H9 (cell line): ENCODE measurements at regions not wholly inside any gene's neighbourhood (a gene's known extent, or its start where the extent isn't known, plus 50 kb on each side); places are given as distances from the start of the nearest gene placed in this dataset.

Experiments
- DNase-seq: peaks from one replicate; pipeline ENCODE4 v3.0.0-alpha.2; 2017
- H2AFZ ChIP-seq: one replicate; pipeline ENCODE4 v1.6.1; 2013; ENCODE audit warnings: mild to moderate bottlenecking, low read length, control low read depth, moderate library complexity
- H2AK5ac ChIP-seq: 2 replicates; pipeline ENCODE4 v1.6.1; 2013; ENCODE audit warnings: low read length, control low read depth, mixed read lengths; ENCODE audit not compliant: insufficient read length
- H2BK120ac ChIP-seq: one replicate; pipeline ENCODE4 v1.6.1; 2013; ENCODE audit warnings: low read depth, mild to moderate bottlenecking, low read length, control low read depth, inconsistent platforms; ENCODE audit not compliant: poor library complexity, severe bottlenecking
- H2BK12ac ChIP-seq: 2 replicates; pipeline ENCODE4 v1.6.1; 2013; ENCODE audit warnings: low read length, control low read depth, mixed read lengths, low read depth; ENCODE audit not compliant: insufficient read length
- H2BK15ac ChIP-seq: 2 replicates; pipeline ENCODE4 v1.6.1; 2013; ENCODE audit warnings: low read depth, low read length, control low read depth
- H2BK20ac ChIP-seq: one replicate; pipeline ENCODE4 v1.6.1; 2013; ENCODE audit warnings: low read depth, mild to moderate bottlenecking, low read length, control low read depth, inconsistent platforms; ENCODE audit not compliant: poor library complexity, severe bottlenecking
- H2BK5ac ChIP-seq: 2 replicates; pipeline ENCODE4 v1.6.1; 2013; ENCODE audit warnings: low read length, control low read depth, mixed read lengths; ENCODE audit not compliant: insufficient read length
- H3K14ac ChIP-seq: 2 replicates; pipeline ENCODE4 v1.6.1; 2013; ENCODE audit warnings: low read length, control low read depth; ENCODE audit not compliant: insufficient read depth
- H3K18ac ChIP-seq: 2 replicates; pipeline ENCODE4 v1.6.1; 2013; ENCODE audit warnings: low read depth, mild to moderate bottlenecking, mixed read lengths, low read length, control low read depth; ENCODE audit not compliant: insufficient read length
- H3K23ac ChIP-seq: 2 replicates; pipeline ENCODE4 v1.6.1; 2013; ENCODE audit warnings: low read length, control low read depth, mixed read lengths, low read depth; ENCODE audit not compliant: insufficient read length
- H3K23me2 ChIP-seq: 2 replicates; pipeline ENCODE4 v1.6.1; 2013; ENCODE audit warnings: low read depth, mild to moderate bottlenecking, mixed read lengths, low read length, control low read depth; ENCODE audit not compliant: insufficient read length, poor library complexity, severe bottlenecking
- H3K27ac ChIP-seq: 2 replicates; pipeline ENCODE4 v1.5.1; 2013; ENCODE audit warnings: low read length, control low read depth, mixed read lengths, low read depth; ENCODE audit not compliant: insufficient read length
- H3K27me3 ChIP-seq: 2 replicates; pipeline ENCODE4 v1.6.1; 2013; ENCODE audit warnings: low read length, control low read depth, inconsistent platforms; ENCODE audit not compliant: insufficient read depth
- H3K4ac ChIP-seq: 2 replicates; pipeline ENCODE4 v1.6.1; 2013; ENCODE audit warnings: low read depth, mild to moderate bottlenecking, control low read depth, inconsistent platforms, low read length, moderate library complexity
- H3K4me1 ChIP-seq: 2 replicates; pipeline ENCODE4 v1.6.1; 2013; ENCODE audit warnings: low read length, control low read depth, inconsistent platforms; ENCODE audit not compliant: insufficient read depth
- H3K4me2 ChIP-seq: 2 replicates; pipeline ENCODE4 v1.6.1; 2013; ENCODE audit warnings: low read length, control low read depth, mixed read lengths; ENCODE audit not compliant: insufficient read length, insufficient read depth
- H3K56ac ChIP-seq: 2 replicates; pipeline ENCODE4 v1.6.1; 2013; ENCODE audit warnings: low read depth, mild to moderate bottlenecking, mixed read lengths, low read length, control low read depth; ENCODE audit not compliant: insufficient read length
- H3K79me1 ChIP-seq: 2 replicates; pipeline ENCODE4 v1.6.1; 2013; ENCODE audit warnings: low read depth, mild to moderate bottlenecking, moderate library complexity, low read length, control low read depth, inconsistent platforms; ENCODE audit not compliant: insufficient read depth, poor library complexity, severe bottlenecking
- H3K79me2 ChIP-seq: 2 replicates; pipeline ENCODE4 v1.6.1; 2013; ENCODE audit warnings: low read length, control low read depth, inconsistent platforms; ENCODE audit not compliant: insufficient read depth
- H3K9ac ChIP-seq: 2 replicates; pipeline ENCODE4 v1.6.1; 2013; ENCODE audit warnings: low read length, control low read depth, mixed read lengths; ENCODE audit not compliant: insufficient read length; ENCODE audit errors: extremely low read depth
- H3K9me3 ChIP-seq: one replicate; pipeline ENCODE4 v1.6.1; 2013; ENCODE audit warnings: low read depth, low read length, inconsistent platforms; ENCODE audit not compliant: control insufficient read depth
- H3T11ph ChIP-seq: one replicate; pipeline ENCODE4 v1.6.1; 2013; ENCODE audit warnings: mild to moderate bottlenecking, low read length, control low read depth, inconsistent platforms
- H4K20me1 ChIP-seq: one replicate; pipeline ENCODE4 v1.6.1; 2013; ENCODE audit not compliant: control insufficient read depth, insufficient read length, insufficient read depth
- H4K5ac ChIP-seq: 2 replicates; pipeline ENCODE4 v1.6.1; 2013; ENCODE audit warnings: low read depth, mild to moderate bottlenecking, mixed read lengths, low read length, control low read depth; ENCODE audit not compliant: insufficient read length
- H4K8ac ChIP-seq: replicated peaks from 2 replicates; pipeline ENCODE4 v1.6.1; 2013; ENCODE audit warnings: low read length, control low read depth, mixed read lengths, low read depth; ENCODE audit not compliant: insufficient read length
- H4K91ac ChIP-seq: 2 replicates; pipeline ENCODE4 v1.6.1; 2013; ENCODE audit warnings: low read depth, mild to moderate bottlenecking, moderate library complexity, mixed read lengths, low read length, control low read depth; ENCODE audit not compliant: insufficient read length
- H3K27ac Mint-ChIP-seq, 3 experiments: 2 replicates in 2 of 3; 3 replicates in 1 of 3; pipeline ENCODE4 v1.8.0; 2020 to 2021; ENCODE audit warnings: mixed read lengths in 3 of 3, mild to moderate bottlenecking in 1 of 3, moderate library complexity in 1 of 3
- H3K27me3 Mint-ChIP-seq: 2 replicates; pipeline ENCODE4 v1.8.0; 2021; ENCODE audit warnings: low read depth, mild to moderate bottlenecking, moderate library complexity, mixed read lengths
- H3K36me3 Mint-ChIP-seq, 3 experiments: 2 replicates in 2 of 3; 3 replicates in 1 of 3; pipeline ENCODE4 v1.8.0; 2020 to 2021; ENCODE audit warnings: low read depth in 3 of 3, mixed read lengths in 3 of 3; ENCODE audit not compliant: insufficient read depth in 1 of 3
- H3K4me1 Mint-ChIP-seq, 2 experiments: 2 replicates each; pipeline ENCODE4 v1.8.0; 2020; ENCODE audit warnings: mixed read lengths in 2 of 2
- H3K4me3 Mint-ChIP-seq, 2 experiments: 2 replicates in 1 of 2; 3 replicates in 1 of 2; pipeline ENCODE4 v1.8.0; 2020 to 2021; ENCODE audit warnings: mild to moderate bottlenecking in 2 of 2, mixed read lengths in 2 of 2, moderate library complexity in 1 of 2
- H3K9me3 Mint-ChIP-seq, 2 experiments: 2 replicates in 1 of 2; 3 replicates in 1 of 2; pipeline ENCODE4 v1.8.0; 2020; ENCODE audit warnings: mild to moderate bottlenecking in 2 of 2, mixed read lengths in 2 of 2, moderate library complexity in 1 of 2
- CTCF ChIP-seq: fragments of 200-600 bp; sonication (generic); conservative IDR thresholded peaks from 3 replicates; pipeline ENCODE4 v1.8.0; 2021; ENCODE audit warnings: antibody characterized with exemption, mild to moderate bottlenecking
- WGBS: extraction: QIAGEN DNeasy Blood & Tissue Kit; methylation state at CpG from one replicate; pipeline ENCODE4 v1.1.7; 2013; ENCODE audit warnings: missing lambda C conversion rate, low lambda C conversion rate, mixed read lengths; ENCODE audit not compliant: insufficient read length; ENCODE audit errors: extremely low coverage; 5-methylcytosine and 5-hydroxymethylcytosine counted together

GRCh38 chr16:56121156-56121500 is 70.2 kb upstream of the GNAO1 start:
- no peak overlapping the region for H4K5ac ChIP-seq
- no peaks in the 10 kb centered on the region for H3K27me3 Mint-ChIP-seq
- no peak overlapping the region for H3K9ac ChIP-seq
- H3K9me3 Mint-ChIP-seq, result no peaks in the 10 kb centered on the region
- H4K91ac ChIP-seq, result no peak overlapping the region
- no peak overlapping the region for H2BK12ac ChIP-seq
- no peak overlapping the region for H2BK5ac ChIP-seq
- H3K27me3 ChIP-seq, result no peaks in the 10 kb centered on the region
- H2AFZ ChIP-seq, result no peak overlapping the region
- H3K4me1 ChIP-seq, result peaks cover 4% of the 10 kb centered on the region; the same call in 1 of the 2 replicates
- no peak overlapping the region for H3K4me2 ChIP-seq
- no peaks in the 10 kb centered on the region for H4K20me1 ChIP-seq
- H3K27ac Mint-ChIP-seq, result no peak overlapping the region
- no CpG with 5 or more reads among the region's 2 CpGs for WGBS
- H3K36me3 Mint-ChIP-seq, result no peaks in the 10 kb centered on the region
- no peak overlapping the region for H2BK120ac ChIP-seq
- no peak overlapping the region for H3K4me3 Mint-ChIP-seq
- no peak overlapping the region for H3K23ac ChIP-seq
- H3K4me1 Mint-ChIP-seq, result peaks cover 17 to 23% of the 10 kb centered on the region in 2 experiments
- no peak overlapping the region for H4K8ac ChIP-seq
- H3K23me2 ChIP-seq, result no peaks in the 10 kb centered on the region
- H2BK20ac ChIP-seq, result no peak overlapping the region
- no peak overlapping the region for H2BK15ac ChIP-seq
- no peak overlapping the region for H3T11ph ChIP-seq
- no peak overlapping the region for H2AK5ac ChIP-seq
- H3K9me3 ChIP-seq, result no peaks in the 10 kb centered on the region
- H3K4ac ChIP-seq, result no peak overlapping the region
- no peak for DNase-seq
- no peak overlapping the region for H3K56ac ChIP-seq
- TF ChIP-seq CTCF, result no peak
- no peak overlapping the region for H3K18ac ChIP-seq
- no peak overlapping the region for H3K14ac ChIP-seq
- H3K79me2 ChIP-seq, result no peaks in the 10 kb centered on the region
- no peaks in the 10 kb centered on the region for H3K79me1 ChIP-seq
- no peak overlapping the region for H3K27ac ChIP-seq
